GOT3 (cell line): ENCODE measurements at regions not wholly inside any gene's neighbourhood (a gene's known extent, or its start where the extent isn't known, plus 50 kb on each side); places are given as distances from the start of the nearest gene placed in this dataset.
"Not testable (repeated sequence)": the region's sequence is repeated elsewhere in the genome, so short reads cannot be mapped to it uniquely, and the experiment has no call there.

Experiments used
- DNase-seq: peaks from one replicate; lab custom pipeline; 2025; ENCODE audit warnings: mixed read lengths; lab: John Stamatoyannopoulos, UW

DNA sequence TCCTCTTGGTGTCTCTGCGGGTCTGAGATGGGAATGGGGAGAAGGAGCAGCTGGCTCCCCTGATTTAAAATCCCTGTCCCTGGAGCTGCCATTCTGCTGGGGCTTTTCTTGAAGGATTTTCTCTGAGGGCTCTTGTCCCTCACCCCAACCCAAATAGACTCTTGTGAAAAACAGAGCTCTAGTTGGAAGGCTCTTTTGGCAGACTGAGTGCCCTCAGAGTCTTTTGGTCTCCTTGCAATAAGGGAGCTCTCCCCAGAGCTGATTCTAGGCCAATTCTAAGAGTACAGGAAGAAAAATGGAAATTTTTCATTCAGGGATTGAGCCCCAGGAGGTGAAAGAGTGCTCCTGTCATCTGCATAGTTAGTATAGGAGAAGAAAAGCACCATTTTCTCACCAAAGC is 238.3 kb downstream of the COG6 start:
- DNase-seq: no peak

DNA sequence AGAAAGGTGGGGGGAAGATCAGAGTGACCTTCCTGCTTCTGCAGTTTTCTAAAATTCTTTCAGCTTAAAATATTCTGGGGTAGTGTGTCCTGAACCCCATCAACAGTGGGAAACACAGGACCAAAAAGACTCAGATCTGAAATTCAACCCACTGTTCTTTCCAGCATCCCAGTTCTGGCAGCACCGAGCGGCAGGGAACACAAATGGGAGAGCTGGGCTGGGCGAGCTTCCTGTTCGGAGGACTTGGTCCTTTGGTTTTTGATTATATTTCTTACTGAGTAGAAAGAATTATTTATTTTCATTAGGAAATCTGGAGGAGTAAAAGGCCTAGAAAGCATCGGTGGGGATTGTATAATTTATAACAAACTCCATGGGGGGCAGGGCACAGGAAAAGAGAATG is 239.1 kb downstream of the COG6 start:
- DNase-seq: no peak

GRCh38 chr13:39895254-39895653 is 239.8 kb downstream of the COG6 start:
- DNase-seq: no peak

DNA sequence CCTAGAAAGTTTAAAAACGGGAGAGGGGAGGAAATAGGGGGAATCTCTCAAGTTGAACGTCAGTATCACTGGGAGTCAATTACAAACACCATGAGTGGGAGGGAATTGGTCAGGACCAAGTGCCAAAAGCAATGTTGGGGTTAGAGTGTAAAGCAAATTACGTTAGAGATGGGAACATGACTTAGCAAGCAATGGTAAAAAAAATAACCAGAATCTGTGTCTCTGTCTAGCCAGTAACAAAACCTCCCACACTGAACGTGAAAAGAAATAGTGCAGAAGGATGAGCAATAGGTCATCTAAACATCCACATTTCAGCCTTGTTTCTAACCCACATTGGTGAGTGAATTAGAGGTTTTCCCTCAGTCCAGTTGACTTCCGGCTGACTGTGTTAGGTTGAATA is 242.2 kb downstream of the COG6 start:
- no peak for DNase-seq

DNA sequence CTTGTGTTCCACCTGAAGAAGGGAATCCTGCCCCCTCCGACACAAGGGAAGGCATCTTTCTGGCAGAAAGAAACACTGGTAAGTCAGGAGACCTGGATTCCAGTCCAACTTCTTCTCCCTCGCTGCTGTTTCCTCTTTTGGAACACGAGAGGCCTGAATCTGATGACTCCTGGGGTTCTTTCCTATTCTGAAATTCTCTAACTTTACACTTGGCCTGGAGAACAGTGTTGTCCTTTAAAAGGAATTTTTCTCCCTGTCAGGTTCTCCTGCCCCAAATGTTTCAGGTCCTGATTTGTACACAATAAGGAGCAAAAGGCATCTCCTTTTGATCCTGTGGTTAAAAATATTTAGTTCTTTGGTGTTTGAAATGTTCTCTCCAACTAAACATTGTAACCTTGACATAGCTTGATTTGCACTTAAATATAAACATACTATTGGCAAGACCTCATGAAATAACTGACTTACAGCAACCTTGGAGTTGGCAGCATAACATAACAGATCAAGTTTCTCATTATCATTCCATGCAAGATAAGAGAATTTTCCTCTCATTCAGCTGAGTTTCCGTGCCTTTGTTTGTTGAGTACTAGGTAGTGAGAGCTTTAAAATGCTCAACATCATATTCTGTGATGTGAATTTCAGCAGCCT is 244.8 kb downstream of the COG6 start:
- no peak for DNase-seq

DNA sequence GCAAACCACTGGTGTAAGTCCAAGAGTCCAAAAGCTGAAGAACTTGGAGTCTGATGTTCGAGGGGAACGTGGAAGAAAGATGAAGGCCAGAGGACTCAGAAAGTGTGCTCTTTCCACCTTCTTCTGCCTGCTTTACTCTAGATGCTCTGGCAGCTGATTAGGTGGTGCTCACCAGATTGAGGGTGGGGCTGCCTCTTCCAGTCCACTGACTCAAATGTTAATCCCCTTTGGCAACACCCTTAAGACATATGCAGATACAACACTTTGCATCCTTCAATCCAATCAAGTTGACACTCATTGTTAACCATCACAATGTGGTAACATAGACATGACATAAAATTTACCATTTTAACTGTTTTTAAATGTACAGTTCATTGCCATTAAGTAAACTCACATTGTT is 249.5 kb downstream of the COG6 start:
- DNase-seq: no peak

GRCh38 chr13:39909634-39910033 is 254.2 kb downstream of the COG6 start:
- no peak for DNase-seq

GRCh38 chr13:39910041-39910440 is 254.6 kb downstream of the COG6 start:
- no peak for DNase-seq

GRCh38 chr13:39910833-39911232 is 255.4 kb downstream of the COG6 start:
- no peak for DNase-seq

GRCh38 chr13:39913339-39913738 is 257.9 kb downstream of the COG6 start:
- no peak for DNase-seq

DNA sequence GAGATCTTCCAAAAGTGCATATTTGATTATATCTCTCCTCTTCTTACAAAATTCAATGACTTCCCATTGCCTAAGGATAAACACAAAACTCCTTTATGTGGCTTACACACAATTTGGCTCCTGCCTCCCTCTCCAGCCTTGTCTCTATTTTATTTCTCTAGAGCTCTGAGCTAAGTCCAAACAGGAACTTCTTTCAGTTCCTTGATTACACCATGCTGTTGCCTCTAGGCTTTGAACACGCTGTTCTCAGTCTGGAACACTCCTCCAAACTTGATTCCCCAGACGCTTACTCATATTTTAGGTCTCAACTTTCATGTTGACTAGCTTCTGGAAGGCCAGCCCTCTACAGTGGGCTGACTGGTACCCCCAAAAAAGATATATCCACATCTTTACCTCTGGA is 258.5 kb downstream of the COG6 start:
- DNase-seq: no peak

DNA sequence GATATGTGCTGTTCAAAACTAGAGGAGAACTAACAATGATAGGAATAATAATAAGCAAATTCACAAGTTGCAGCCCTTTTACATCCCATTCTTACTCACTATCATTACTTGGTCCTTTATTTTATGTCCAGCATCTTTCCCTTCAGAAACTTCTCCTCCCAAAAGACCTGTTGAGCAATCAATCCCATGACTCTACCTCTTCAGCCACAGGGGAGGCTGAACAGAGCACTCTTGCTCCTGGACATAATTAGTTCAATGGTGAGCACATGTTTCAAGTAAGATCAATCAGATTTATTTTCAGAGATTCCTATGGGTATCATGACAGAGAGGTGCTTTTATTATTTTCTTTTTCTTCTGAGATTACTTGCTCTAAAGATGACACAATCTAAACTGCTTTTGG is 260.0 kb downstream of the COG6 start:
- no peak for DNase-seq

- no peak for DNase-seq
Observed at GRCh38 chr13:39916330-39916729, 260.9 kb downstream of the COG6 start.

DNA sequence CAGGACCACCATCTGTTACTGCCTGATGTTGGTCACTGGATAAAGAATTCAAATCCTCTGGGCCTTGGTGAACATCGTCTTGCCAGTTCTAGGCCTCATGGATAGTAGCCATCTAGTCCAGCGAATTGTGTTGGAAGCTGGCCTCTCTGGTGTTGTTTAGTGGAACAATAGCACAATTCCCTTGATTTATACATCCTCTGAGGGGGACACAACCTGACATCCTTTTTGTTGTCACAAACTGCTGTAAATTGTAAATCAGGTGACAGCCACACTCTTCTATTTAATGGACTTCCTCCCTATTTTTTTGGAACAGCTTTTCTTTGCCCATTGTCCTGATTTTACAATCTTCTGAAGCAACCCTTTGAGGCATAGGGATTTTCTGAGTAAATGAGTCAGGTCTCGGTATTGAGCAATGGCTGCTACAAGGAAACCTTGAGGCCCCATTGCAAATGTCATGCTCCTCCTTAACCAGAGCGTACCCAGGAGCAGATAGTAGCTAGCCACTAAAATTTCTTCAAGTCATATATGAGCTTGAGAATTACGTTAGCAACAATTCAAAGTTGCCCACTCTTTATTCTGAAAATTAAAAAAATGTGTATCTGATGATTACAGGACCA is 263.3 kb downstream of the COG6 start:
- DNase-seq: no peak

DNA sequence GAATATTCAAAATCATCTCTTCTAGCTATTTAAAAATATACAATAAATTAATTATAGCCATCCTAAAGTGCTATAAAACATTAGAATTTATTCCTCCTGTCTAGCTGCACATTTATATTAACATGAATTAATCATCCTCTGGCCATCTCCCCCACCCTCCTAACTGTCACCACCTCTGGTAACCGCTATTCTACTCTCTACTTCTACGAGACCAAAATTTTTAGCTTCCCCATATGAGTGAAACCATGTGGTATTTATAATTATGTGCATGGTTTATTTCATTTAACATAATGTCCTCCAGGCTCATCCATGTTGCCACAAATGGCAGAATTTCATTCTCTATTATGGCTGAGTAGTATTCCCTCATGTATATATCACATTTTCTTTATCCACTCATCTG is 265.2 kb downstream of the COG6 start:
- DNase-seq: no peak

DNA sequence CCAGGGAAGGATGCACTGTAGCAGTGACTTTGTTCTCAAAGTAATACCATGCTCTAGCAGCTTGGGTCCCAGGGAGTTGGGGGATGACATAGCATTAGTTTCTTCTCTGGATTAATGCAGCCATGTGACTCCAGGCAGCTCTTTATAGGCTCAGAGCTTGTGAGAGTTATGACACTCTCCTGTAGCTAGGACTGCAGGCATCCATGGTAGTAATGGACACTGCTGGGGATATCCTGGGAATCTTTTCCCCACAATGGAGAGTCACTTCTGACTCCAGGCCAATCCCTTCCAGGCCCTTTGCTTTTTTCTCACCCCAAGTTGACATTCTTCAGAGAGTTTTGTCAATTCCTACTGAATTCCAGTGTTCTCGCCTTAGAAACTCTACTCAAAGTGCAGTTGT is 270.9 kb downstream of the COG6 start:
- no peak for DNase-seq

- DNase-seq: no peak
Observed at GRCh38 chr13:39928261-39928660, 272.8 kb downstream of the COG6 start.

GRCh38 chr13:39929583-39929982 is 274.1 kb downstream of the COG6 start:
- no peak for DNase-seq

DNA sequence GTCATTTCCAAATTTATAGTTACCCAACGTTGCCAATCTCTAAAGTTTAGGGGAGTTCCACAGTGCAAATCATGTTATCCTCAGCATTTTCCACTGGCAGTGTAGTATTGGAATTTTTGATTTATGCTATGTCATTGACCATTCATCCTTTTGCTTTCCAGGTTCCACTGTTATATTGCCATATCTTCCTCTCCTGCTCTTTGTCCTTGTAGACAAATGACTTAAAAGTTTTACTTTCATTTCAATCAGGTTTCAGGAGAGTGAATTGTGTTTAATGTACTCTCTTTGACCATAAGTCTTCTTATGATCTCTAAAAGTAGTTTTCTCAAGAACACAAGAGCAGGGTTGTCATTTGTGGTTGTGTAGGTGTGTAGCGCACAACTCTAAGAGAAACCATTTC is 274.6 kb downstream of the COG6 start:
- no peak for DNase-seq

DNA sequence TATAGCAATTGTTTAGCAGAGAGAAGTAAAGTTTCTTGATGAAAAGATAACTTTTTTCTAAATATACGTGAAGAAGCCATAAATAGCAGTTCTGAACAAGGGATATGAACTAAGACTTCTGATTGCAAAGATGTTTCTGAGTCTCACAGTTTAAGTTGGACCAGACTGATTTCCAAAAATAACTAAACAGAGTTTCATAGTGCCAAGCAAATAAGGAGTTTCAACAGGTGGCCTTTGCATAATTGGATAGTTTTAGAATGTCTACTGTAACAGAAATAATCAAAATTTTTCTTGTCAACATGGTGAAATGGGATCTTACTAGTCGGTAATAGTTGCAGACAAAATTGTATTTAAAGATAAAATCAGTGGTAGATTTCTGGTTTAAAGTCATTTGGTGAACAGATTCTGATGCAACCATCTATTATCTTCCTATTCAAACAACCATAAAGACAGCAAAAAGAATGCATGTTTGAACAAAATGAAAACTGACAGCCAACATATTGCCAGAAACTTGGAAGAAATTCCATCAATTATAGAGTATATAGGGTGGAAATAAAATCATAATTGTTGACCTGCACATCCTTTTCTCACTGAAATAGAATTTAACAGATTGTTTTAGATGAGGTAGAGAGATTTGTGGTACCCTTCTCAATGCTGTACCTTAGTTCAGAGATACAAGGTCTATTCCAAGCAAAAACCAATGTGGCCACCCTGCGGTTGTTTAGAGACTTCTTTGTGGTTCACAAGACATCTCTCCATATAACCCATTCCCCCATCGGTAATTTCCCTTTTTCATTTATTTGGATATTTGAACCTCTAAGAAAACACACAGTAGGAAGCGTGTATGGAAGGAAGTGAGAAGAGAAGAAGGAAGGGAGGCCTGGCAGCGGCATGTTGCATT is 275.3 kb downstream of the COG6 start:
- DNase-seq: no peak

DNA sequence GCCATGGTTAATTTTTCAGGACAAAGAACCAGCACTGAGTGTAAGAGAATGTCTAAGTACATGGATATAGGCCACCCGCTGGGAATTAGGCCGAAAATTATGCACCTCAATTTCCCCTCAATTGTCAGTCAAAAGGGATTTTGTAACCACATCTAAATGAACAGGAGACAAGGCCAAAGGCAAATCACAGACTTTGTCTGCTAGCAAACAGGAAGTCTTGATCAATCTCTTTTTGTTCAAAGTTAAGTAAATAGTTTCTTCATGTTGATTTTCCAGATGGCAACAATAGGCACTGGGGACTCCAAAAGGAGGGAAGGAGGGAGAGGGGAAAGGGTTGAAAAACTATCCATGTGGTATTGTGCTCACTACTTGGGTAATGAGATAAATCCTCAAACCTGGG is 276.0 kb downstream of the COG6 start:
- DNase-seq: no peak

GRCh38 chr13:39932514-39932913 is 277.1 kb downstream of the COG6 start:
- not testable (repeated sequence) for DNase-seq

- no peak for DNase-seq
Observed at GRCh38 chr13:39935155-39935554, 279.7 kb downstream of the COG6 start.
